GM18858 (cell line): ENCODE measurements at regions not wholly inside any gene's neighbourhood (a gene's known extent, or its start where the extent isn't known, plus 50 kb on each side); places are given as distances from the start of the nearest gene placed in this dataset.

ENCODE experiments used
- ATAC-seq: cut with Tn5 transposase; IDR thresholded peaks from one replicate; pipeline ENCODE4 v1.9.1; 2021; ENCODE audit not compliant: unreplicated experiment

DNA sequence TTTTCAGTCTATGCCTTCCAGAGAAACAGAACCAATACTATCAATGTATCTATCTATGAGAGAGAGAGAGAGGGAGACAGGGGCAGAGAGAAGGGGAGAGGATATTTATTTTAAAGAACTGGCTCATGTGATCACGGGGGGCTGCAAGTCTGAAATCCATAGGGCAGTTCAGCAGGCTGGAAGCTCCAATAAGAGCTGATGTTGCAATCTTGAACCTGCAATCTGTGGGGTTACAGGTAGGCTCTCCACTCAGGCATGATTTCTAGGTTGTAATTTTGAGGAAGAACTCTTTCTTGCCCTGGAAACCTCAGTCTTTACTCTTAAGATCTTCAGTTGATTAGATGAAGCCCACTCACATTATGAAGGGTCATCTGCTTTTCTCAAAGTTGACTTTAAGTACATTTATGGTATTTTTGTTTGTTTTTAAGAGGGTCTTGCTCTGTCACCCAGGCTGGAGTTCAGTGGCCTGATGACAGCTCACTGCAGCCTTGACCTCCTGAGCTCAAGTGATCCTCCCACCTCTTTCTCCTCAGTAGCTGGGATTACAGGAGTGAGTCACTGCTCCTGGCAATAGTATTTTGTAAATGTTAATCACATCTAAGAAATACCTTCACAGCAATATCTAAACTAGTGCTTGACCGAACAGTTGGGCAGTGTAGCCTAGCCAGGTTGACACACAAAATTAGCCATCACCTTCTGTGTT is 376.4 kb downstream of the FGF9 start:
- no peak for ATAC-seq

DNA sequence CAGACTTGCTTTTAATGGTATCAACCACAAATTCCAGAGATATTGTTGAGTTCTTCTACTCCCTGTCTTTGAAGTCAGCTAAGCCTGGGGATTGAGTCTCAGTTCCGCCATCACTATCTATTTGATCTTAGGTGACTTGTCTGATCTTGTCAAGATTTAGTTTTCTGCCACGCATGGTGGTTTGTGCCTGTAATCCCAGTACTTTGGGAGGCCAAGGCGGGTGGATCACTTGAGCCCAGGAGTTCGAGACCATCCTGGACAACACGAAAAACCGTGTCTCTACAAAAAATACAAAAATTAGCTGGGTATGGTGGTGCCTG is 376.9 kb downstream of the FGF9 start:
- ATAC-seq: no peak

DNA sequence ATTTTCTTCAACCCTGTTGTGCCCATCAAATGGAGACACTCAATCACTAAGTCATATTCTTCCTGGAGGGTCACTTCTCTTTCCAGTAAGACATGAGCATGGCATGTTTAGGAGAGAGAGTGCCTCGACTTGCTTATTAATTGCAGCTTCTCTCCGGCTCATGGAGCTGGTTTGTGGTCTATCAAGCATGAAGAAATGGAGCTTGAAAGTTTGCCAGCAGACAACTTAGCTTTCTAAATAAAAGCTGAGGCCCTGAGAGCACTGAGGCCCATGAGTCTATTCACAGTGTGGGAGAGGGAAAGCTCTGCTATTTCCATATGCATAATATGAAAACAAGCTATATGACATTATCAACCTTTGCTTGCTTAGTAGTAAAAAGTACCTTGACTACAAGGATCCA is 378.5 kb downstream of the FGF9 start:
- no peak for ATAC-seq

DNA sequence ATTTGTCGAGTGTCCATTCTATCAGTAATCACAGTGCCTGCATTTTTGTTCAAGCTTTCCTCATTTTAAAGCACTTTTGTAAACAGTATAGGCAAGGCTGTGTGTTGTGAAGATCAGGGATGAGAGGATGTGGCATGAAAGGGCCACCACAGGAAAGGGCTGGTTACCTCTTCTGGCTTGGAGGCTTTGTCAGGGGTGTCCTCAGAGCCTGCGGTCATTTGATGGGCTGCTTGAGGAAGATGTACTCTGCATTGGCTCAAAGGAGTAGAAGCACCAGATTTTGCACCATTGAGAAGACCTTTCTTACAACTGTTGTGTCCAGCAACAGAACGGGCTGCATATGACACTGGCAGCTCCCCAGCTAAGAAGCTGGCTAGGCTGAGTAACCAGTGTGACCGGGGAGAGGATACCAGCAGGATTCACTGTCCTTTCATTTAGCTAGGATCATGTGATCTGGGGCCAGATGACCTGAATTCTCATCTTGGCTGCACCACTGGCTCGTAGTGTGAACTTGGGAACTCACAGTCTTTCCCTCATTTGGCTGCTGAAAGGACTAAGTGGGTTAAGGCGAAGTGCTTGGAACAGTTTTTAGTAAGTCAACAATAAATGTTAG is 380.2 kb downstream of the FGF9 start:
- no peak for ATAC-seq

DNA sequence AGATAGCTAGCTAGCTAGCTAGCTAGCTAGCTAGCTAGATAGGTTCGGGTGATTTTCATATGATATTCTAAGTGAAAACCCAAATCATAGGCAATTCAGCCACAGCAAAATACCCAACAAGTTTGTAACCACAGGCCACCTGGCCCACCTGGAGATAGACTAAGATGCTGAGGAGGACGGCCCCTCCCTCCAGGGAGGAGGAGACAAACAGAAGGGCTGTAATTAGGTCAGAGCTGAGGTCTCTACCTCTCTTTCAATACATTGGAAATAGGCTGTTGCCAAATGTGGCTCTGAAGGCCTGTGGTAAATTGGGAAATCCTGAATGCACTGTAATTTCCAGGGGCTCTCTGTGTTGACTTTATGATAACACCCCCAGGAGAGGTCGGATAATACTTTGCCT is 382.2 kb downstream of the FGF9 start:
- no peak for ATAC-seq

DNA sequence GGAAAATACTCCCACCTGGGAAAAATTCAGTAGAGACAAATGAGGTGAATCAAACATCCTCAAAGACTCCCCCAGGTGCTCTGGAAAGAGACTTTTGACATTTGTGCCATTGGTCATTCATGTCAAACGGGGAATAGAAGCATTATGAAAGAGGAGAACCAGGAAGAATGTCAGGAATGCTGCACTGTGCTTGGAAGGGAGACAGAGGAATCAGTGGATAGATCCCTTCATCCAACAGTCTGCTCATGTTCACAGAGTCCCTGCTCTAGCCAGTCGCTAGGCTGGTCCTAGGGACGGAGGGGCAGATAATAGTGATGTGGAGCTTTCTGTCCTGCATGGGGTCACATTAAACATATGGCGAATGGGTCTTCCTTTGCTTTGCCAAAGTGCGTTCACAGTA is 384.4 kb downstream of the FGF9 start:
- no peak for ATAC-seq

DNA sequence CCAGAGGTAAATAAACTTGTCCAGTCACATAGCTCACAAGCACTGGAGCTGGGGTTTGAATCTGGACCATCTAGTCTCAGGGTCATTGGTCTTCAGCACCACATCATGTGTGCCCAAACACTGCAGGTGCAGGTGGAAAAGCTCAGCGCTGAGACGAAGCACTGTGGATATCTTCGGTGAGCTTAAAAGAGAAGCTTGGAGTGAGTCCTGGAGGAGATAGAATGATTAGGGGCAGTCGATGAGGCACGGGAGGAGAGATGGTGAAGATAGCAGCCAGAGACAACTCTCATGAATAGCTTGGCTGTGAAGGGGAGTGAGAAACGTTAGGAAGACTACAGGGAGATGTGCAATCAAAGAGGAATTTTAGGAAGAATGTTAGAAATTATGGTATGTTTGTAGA is 389.3 kb downstream of the FGF9 start:
- no peak for ATAC-seq

DNA sequence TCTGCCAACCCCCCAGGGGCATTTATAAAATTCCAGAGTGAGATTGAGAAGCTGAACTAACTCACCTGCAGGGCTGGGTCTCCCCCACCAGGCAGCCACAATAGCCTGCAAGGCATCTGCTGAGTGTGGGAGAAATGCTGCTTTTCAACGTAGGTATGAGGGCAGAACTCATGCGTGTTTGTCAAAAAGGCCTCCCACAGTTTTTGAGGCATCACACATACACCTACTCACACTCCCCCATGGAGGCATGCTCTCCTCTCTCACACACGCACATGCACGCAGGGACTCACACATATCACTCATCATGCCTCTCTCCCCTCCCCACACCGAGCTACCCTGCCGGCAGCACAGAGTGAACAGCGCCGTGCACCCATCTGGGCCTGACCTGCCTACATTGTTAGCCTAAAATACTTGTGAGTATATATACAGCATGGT is 390.5 kb downstream of the FGF9 start:
- ATAC-seq: peak; percentile 36

DNA sequence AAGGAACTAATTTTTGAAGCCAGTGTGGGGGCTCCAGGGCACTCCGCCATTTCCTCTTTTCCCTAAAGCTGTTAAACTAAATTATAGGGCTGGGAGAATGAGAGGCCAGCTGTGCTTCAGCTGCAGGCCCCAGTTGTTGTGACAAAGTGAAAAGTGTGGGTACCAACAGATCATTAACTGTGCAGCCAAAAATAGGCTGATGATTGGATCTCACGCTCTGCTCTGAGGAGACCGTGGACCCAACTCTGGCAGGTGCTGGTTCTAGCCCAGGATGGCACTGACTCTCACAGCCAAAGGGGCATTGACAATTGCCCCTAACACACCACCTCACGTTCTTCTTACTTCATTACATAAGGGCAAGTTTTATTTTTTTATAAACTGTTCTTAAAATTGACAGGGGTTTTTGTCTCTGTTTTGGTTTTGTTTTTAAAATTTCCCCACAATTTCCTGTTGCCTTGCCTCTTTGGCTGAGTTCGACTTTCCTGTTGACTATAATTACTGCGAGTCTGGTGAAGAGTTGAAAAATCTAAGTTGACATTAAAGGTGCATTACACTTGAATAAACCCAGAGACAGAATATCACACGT is 391.0 kb downstream of the FGF9 start:
- peak; percentile 62 for ATAC-seq

DNA sequence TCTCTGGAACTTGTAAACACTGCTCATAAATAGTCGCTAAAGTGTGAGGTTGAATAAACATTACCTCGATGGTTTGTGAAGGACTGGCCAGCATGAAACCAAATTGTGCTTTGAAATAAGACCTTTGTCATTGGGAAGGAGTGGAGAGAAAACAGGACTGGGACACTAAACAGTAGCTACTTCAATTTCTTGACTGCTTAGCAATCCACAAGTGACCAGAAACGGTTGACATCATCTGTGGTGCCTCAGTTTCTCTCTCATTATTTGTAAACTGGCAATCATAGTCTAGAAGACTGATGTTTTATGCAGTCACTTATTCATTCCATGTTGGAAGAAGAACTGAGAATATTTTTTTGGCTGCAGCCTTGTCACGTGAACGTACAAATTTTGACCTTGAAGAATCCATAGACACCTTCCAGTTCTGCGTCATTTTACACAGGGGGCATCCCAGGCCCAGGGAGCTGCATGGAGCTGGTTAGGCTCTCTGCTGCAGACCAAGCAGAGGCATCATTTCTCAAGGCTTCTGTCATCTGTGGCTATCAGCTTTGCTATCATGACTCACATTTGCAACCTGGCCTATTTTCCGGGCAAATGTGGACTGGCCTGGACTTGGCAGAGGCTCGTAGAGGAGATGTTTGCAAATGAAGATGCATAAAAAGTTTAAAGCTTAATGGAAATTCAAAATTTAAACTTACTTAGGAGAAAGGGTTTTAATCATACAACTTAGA is 391.8 kb downstream of the FGF9 start:
- no peak for ATAC-seq

DNA sequence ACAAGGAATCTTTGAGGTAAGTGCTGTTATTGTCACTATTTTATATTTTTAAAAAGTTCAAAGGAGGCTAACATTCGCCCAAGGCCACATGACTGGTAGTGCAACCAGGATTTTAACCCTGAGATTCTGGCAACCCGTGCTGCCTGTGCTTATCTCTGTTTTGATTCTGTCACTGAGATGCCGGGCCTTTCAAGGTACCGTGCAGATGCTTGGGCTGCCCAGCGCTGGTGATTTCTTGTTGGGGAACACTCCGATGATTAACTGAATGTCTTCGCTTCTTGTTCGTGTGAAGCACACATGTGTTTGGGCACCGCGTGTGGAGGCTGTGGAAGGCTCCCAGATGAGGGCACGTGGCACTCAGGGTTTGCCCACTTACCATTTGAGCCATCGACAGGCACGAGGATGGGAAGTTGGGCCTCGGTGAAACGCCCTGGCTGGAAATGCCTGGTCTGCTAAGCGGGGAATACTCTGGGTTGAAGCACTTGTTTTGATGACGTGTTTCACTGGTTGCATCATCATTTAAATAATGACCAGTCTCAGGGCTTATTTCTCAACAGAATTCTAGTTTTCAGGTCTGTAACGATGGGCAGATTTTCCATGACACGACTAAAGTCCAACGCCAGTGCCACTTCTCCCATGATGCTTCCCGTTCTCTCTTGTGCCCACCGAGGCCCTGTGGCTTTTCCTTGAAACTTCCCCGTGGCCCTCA is 392.7 kb downstream of the FGF9 start:
- ATAC-seq: no peak

DNA sequence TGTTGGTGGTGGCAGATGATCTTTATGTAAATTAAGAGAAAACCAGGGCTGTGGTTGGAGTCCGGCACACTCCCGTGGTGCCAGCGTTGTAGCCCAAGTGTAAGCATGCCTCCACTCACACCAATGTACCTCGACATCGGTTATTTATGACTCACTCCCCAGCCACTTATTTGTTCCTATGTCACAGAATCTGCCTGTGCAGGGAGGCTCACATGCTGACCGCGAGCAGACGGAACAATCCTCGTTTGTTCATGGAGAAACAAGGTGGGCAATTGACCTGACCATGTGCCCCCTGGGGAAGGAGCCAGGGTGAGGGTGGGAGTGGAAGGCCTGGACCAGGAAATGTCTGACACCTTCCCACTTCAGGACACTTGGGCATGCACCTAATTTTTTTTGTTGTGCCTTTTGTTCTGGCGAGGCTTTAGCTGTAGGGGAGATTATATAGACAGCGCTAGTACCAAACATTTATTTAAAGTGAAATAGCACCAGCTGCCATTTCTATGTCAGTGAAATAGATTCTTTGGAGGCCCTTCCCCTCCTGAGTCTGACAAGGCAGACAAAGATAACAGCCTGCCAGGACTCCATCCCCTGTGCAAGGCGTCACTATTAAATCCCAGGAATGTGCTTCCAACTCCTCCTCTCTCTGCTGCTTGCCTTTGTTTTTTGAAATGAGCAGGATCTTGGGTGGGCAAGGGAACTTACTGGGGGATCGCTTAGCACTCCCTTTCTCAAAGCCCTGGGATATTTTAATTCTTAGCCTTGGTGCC is 394.2 kb downstream of the FGF9 start:
- no peak for ATAC-seq

DNA sequence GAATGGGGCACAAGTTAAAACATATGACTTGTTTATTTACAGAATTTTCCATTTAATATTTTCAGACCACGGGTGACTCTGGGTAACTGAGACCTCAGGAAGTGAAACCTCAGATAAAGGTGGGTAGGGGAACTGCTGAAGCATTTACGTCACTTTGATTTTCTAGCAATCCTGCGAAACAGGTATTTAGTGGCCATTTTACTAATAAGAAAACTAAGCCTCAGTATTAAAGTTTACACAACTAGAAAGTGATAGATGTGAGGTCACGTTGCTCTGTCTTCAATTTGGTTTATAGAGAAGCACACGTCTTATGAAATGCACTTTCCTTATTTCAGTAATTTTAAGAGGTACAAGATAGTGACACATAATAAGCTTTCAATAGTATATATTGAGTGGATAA is 402.8 kb downstream of the FGF9 start:
- ATAC-seq: peak; percentile 54

DNA sequence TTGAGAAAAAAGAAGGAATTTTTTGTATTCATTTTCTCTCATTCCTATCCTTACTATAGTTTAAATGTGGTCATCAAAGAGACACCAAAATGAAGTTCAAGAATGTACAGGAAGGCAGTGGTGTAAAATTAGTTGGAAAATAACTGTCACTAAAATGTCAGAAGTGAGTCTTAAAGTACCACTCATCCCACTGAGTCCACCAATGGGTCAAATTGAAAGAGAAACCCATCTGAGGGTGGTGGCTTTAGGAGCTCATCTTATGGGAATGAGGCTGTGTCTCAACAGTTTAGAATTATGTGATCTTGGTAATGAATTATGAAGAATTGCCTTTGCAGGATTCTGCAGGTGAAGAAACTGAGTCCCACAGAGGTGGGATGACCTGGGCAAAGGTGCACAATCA is 403.5 kb downstream of the FGF9 start:
- ATAC-seq: no peak

DNA sequence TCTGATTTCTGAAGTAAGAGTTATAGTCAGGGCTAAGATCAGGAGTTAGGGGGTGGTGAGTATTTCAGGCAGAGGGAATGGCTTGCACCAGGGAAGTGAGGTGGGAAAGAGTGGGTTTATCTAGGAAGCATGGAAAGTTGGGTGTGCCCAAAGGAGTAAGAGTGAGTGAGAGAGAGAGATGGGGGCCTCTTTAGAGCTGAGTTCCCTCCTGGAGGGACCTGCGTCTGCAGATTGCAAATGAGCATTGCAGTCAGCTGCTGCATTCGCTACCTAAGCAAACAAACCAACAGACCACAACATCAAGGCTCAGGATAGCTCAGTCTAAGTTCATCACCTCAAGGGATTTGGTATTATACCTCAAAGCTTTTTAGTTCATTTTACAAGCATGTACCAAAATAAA is 405.8 kb downstream of the FGF9 start:
- ATAC-seq: no peak

DNA sequence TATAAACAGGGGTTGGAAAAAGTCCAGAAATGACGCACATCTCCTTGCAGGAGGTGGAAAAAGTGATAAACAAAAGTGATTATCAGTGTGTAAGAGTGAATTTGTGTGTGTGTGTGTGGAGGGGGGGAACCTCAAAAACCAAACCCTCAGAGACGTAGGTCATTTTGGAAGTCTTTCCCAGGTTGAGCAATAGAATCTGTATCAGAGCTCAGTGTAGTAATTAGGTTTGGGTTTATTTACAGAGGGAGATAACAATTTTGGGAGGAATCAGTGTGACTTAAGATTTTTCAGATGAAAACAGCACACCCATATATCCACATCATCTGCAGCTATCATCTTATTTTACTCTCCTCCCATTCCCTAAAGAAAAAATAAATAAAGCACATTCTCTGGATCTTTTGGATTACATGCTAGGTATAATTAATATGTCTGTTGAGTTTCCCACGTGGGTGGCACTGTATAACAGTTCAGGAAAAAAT is 406.4 kb downstream of the FGF9 start:
- no peak for ATAC-seq

DNA sequence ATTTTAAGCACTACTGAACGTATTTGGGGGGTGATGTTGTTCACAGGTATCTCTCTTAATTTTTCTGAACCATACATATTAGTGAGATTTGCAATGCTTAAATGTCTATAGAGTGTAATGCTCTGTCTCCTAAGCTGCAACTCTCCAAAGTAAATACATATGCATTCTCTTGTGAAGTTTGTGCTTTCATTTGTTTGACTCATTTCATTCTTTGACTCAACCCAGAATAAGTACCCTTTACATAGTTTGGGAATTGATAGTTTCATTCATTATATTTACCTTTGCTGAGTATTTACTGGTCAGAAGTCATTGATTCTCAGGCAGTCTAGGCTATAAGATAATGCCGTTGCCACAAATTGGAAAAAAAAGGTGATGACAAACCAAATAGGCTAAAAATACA is 406.9 kb downstream of the FGF9 start:
- ATAC-seq: peak; percentile 25

DNA sequence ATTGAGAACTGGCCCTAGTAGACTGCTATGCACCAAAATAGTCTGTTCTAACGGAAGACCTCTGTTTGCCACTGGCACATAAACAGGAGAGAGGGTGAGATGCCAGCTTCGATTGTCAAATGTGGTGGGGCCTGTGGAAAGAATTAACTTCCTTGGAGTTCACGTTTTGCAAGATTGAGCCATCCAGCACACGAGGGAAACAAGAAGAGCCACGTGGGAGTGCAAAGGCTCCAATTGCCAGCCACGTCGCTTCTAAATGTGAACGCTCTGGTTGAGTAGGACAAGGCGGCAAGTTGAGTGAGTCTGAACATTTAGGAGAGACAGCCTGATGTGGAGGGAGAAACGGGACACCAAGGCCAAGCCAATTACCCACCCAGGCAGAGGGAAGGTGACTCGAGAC is 409.1 kb downstream of the FGF9 start:
- no peak for ATAC-seq

DNA sequence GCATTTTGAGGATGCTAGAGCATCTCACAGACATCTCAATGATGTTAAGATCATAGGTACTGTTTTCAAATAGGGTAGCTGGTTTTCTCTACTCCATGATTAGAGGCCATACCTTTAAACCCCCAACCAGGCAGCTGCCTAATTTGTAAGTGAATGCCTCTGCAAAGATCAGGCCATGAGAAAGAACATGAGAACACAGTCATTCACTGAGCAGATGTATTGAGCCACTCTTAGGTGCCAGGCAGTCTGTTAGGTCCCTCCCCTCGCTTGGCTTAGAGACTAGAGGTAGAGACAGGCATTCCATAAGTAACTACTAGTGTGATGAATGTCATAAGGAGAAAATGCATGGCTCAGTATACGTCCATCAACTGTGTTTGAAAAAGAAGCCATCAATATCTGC is 410.0 kb downstream of the FGF9 start:
- no peak for ATAC-seq

DNA sequence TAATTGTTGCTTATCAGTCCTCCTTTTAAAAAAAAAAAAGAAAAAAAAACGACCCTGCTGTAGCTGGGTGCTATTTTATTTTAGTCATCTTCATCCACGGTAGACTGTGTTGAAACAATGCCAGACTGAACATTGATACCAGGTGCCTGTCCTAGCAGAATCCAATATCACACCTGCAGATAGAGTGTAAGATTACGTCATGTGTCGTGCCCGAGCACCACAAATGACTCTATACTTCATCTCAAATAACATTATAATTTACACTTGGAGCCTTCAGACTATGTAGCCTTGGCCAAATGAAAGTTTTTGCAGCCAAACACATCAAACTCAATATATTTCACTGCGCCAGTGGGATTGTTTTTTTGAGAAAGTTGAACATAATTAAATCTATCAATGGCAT is 410.6 kb downstream of the FGF9 start:
- ATAC-seq: no peak

DNA sequence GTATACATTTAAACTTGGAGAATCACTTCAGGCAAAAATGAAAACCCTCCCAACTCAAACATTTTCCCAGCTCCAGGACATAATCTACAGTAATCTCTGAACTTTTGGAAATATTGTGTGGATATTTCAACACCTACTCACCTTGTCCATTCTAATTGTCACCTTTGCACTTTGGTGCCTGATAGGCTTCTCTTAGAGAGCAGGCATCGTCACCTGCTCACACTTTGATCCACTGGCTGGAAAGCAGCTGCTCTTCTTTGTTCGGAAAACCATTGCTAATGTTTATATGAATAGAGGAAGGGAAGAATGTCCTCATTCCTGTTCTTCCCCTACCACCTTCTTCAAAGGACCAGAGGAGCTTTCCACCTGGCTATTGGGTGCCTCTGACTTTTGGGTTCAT is 411.2 kb downstream of the FGF9 start:
- ATAC-seq: no peak
